NCI-H2107 (cell line): ENCODE measurements at regions not wholly inside any gene's neighbourhood (a gene's known extent, or its start where the extent isn't known, plus 50 kb on each side); places are given as distances from the start of the nearest gene placed in this dataset.
"Not testable (repeated sequence)": the region's sequence is repeated elsewhere in the genome, so short reads cannot be mapped to it uniquely, and the experiment has no call there.

Experiments
- DNase-seq: peaks from one replicate; lab custom pipeline; 2025; lab: John Stamatoyannopoulos, UW

GRCh38 chr6:8918196-8918595, 482.9 kb upstream of the SLC35B3 start:
- DNase-seq = no peak

DNA sequence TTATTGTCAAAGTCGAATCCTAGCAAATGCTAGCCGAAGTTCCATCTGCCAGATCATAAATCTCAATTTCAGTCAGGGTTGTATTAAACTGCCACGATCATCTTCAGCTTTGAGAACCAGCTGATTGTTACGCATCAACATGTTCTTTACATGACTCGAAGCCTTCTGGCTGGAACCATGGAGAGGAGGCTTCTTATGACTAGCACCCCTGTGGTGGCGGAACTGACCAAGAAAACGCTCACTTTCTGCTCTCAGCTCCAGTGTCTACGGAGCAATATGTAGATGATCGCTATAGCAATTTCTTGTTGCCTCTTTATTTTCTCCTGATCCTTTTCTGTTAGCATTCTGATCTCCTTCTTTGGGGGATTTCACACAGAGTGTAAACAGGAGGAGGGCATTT, 479.4 kb upstream of the SLC35B3 start:
- DNase-seq = no peak

GRCh38 chr6:8908638-8909037, 473.3 kb upstream of the SLC35B3 start:
- DNase-seq = no peak

DNA sequence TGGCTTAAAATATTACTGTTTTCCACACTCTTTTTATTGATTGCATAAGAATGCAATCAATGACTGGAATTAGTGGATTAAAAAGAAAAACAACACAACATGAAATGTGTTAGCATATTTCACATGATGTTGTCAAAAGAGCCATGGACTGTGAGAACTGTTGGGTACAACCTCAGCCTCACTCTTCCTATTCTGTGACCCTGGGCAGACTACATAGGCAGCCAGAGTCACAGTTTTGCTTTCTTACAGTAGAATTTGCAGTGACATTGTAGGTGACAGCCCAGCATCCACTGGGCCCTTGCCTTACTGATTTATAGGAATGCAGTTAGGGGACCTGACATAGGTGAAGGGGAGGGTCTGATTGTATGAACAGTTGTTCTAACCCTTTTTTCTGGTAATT, 471.4 kb upstream of the SLC35B3 start:
- no peak for DNase-seq

DNA sequence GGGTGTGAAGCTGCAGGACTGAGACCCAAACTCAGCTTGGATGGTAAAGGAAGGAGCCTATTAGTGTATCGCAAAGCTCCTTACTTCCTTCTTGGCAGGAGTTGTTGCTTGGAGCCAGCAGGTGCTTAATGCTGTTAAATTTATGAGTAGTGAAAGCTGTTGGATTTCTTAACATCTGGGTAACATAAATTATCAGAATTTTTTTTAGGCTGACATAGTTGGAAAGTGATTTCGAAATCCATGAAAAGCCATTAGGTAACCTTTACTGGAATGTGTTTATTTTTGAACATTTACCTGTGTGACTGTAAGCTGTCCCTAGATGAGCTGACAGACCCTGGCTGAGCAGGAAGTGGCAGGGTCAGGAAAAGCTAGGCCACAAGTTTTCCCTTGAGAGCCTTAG, 470.4 kb upstream of the SLC35B3 start:
- no peak for DNase-seq

DNA sequence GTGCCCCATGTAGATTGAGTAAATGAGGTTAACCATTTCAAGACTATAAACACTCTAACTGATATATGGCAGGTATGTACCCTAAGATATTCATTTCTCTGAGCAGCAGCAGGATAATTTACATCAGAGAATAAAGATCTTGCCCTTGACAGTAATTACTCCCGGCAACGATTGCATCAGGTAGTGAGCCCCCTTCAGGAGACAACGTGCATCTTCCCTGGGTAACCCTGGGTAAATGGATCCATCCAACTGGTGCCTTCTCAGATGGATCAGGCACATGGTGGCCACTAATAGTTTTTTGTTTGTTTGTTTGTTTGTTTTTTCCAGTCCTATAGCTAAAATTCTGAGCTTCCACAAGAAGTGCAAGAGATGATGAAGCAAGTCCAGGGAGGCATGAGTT, 469.4 kb upstream of the SLC35B3 start:
- DNase-seq = no peak

DNA sequence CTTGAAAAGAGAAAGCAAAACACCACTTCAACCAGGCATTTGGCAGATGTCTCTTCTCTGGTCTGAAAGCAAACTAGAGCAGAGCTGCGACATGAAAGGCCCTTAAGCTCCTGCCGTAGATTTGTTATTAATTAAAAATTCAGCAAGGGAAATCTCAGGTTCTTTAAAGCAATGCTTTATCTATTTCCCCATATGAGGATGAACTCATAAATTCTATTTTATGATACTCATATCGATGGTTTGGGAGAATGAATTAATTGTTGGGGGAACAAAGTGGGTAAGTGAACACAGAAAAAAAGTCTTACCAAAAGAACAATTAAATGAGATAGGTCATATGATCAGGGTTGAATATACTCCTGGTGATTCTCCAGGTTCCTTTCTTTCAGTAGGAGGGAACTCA, 464.7 kb upstream of the SLC35B3 start:
- DNase-seq = no peak

GRCh38 chr6:8889514-8889913, 454.2 kb upstream of the SLC35B3 start:
- no peak for DNase-seq

DNA sequence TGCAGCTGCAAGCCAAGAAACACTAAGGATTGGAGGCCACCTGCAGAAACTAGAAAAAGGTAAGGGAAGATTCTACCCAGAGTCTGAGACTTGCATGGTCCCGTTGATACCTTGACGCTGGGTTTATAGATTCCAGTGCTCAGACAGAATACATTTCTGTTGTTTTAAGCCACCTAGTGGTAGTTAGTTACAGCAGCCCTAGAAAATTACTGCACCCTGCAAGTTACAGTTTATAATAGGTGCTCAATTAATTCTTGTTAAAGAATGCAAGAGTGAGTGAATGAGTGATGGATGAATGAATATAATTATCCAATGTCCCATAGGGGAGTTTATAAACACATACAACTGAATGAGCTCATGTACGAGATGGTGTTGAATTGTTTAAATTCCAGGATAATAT, 453.1 kb upstream of the SLC35B3 start:
- no peak for DNase-seq

DNA sequence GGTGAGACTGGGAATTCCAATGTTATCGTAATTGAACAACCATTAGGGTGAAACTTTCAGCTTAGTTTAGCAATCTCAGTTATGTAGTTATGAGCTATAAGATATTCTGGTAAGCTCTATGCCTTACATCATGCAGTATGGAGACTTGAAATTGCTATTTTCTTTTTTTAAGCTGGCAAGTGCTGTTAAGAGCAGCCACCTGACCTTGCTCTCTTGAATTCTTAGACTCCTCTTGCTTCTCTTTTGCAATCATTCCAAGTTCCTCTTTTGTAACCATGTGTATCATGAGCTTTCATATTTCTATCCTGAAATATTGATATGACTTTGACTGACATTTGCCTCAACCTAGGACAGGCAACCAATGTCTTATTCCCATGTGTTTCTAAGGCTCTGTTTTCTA, 446.3 kb upstream of the SLC35B3 start:
- no peak for DNase-seq

DNA sequence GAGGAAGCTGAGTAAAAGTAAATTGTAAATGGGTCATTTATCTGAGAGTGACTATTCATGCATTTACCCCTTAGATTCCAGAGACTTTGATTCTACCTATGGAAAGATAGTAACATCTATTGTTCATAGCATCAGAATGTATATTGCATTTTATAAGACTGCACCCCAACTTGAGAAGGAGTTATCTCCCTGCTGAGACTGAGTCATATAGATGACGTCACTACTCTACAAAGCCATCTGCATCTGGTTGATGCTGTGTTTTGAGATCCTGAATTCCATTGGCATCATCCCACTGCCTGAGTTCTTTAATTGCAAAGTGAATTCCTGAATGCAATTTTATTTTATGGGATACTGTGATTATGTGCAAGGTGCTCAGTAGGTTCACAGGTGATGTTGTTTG, 444.0 kb upstream of the SLC35B3 start:
- DNase-seq = no peak

- no peak for DNase-seq
These were observed 440.6 kb upstream of the SLC35B3 start for GRCh38 chr6:8875986-8876385.

DNA sequence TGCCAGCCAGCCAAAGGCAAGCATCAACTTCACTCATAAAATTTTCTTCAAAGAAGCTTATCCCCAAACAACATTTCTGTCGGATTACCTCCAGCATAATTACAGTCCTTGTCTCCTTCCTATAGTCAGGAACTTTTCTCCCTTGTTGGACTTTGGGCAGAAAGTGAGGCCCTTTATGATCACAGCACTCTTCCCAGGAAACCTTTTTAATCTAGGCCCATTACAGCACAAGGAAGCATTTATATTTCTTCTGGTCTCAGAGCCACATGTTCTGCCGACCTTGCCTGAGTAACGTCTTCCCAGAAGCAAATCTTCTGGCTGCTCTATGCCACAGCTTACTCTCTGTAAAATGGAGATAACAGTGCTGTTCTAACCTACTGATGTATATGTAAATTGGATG, 437.2 kb upstream of the SLC35B3 start:
- no peak for DNase-seq

DNA sequence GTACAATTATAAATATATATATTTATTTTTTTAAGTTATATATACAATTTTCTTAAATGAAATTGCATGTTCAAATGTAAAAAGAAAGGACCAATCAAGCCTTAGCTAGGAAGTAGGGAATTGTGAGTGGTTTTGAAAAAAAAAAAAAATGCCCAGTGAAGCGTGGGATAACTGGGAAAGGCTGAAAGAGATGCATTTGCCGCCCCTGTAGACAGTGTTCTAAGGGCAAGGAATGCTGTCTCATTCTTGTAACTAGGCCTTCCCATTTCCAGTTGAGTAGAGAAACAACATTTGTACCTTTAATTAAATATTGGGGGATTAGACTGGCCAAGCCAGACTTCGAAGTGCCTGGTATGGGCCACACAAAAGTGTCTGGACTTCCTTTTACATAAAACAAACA, 430.1 kb upstream of the SLC35B3 start:
- DNase-seq = no peak

GRCh38 chr6:8860671-8861070, 425.3 kb upstream of the SLC35B3 start:
- no peak for DNase-seq

GRCh38 chr6:8859501-8859900, 424.2 kb upstream of the SLC35B3 start:
- no peak for DNase-seq

DNA sequence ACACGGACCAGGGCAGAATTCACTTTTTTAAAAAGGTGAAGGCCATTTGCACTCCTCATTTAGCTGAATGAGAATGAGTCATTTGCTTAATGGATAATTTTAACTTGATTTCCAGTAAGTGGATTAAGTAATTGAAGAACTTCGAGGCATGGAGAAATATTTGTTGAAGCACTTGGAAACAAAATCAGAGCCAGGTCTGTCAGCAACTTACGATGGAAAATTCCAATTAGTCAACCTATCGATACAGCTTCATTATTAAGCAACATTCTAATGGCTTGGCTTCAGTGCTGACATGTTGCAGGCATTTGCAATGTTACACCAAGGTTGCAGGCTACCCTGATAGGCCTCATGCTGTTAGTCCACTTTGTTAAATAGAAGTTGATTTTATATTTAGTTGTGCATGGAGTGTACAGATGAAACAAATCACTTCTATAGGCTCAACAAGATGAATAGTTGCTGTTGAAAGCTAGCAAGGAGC, 423.5 kb upstream of the SLC35B3 start:
- DNase-seq = no peak

DNA sequence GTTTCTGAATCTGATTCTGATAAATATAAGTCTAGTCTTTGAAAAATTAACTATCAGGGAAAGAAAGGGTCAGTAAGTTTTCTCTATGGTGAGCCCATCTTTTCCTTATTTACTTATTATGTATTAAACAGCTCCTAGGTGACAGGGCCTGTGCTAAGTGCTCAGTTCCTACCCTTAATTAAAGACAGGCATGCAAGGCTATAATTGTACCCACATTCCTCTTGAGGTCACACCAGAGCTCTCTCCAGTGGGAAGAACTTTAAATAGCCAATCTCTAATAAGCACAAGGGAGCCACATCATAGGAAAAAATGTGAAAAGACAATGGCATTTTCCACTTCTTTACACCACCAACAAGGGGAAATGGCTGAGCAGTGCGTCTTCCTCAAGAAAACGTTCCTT, 421.8 kb upstream of the SLC35B3 start:
- no peak for DNase-seq

- DNase-seq = no peak
These were observed 420.1 kb upstream of the SLC35B3 start for GRCh38 chr6:8855411-8855810.

DNA sequence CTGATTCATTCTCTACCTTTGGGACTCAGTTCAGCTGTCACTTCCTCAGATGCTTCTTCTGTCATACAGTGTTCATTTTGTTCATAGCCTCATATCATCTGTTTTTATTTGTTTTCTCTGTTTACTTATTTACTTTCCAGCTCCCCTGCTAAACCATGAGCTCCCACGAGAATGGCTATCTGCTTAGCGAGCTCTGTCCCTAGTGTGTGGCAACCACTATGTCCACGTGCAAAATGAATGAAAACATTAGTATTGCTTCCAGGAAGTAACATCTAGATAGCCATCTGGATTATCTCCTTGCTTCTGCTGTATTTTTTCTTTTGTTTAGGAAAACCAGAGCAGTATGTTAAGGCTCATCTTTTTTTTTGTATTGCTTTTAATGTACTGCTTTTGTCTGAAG, 417.0 kb upstream of the SLC35B3 start:
- no peak for DNase-seq

DNA sequence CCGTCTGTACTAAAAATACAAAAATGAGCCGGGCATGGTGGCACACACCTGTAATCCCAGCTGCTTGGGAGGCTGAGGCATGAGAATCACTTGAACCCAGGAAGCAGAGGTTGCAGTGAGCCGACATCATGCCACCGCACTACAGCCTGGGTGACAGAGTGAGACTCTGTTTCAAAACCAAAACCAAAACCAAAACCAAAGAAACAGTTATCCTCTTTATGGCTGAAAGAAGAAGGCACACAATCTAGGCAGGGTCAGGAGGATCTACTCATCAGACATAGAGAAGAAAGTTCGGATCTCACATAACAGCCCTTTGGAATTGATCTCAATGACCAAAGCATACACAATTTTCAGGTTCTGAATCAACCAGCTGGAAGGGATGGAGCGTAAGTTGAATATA, 411.3 kb upstream of the SLC35B3 start:
- DNase-seq = not testable (repeated sequence)

GRCh38 chr6:8845690-8846089, 410.3 kb upstream of the SLC35B3 start:
- no peak for DNase-seq

- no peak for DNase-seq
These were observed 409.6 kb upstream of the SLC35B3 start for GRCh38 chr6:8844968-8845367.

GRCh38 chr6:8839626-8840025, 404.3 kb upstream of the SLC35B3 start:
- DNase-seq = no peak

GRCh38 chr6:8837343-8837742, 402.0 kb upstream of the SLC35B3 start:
- no peak for DNase-seq
